ENCODE measurements at regions not wholly inside any gene's neighbourhood (a gene's known extent, or its start where the extent isn't known, plus 50 kb on each side); places are given as distances from the start of the nearest gene placed in this dataset.

DNA sequence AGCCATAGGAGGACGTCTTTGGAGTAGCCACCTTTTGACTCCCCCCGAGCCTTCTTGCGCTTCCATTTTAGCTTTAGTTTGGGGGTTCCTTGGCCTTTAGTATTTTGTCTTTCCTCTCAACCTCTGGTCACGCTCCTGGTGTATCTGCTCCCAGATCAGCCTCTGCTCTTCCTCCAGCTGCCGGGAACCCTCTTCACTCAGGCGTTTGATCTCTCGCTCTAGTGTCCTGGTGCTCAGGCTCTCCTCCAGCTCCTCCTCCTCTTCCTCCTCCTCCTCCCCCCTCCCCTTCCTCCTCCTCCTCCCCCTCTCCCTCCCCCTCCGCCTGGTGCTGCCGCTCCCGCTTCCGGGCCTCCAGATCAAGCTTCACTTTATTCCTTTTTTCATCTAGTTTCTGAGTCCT lies 1082.3 kb upstream of the TMEFF2 start:
- no peaks in the 10 kb centered on the region for H3K4me1 ChIP-seq (ENCODE audit: control insufficient read depth, insufficient read depth, low read depth, low read length)
- 43% methylated on average over 11 of the region's 11 CpGs for WGBS
- no peak overlapping the region for H2BK120ac ChIP-seq (ENCODE audit: low read depth, low read length)
- no peak overlapping the region for H3K4me3 ChIP-seq (ENCODE audit: insufficient read depth in 1 of 2, low read depth in 1 of 2, low read length in 2 of 2)
- H3K36me3 ChIP-seq (ENCODE audit: control insufficient read depth in 1 of 2, insufficient read depth in 2 of 2, low read depth in 1 of 2, low read length in 2 of 2), result no peaks in the 10 kb centered on the region
- no peak overlapping the region for H2BK5ac ChIP-seq (ENCODE audit: low read depth, low read length, poor library complexity, severe bottlenecking)
- no peaks in the 10 kb centered on the region for H3K79me1 ChIP-seq (replicated peaks; ENCODE audit: low read length, poor library complexity, severe bottlenecking)
- no peaks in the 10 kb centered on the region for H3K9me3 ChIP-seq (ENCODE audit: control insufficient read depth, low read length)
- H3K4ac ChIP-seq (ENCODE audit: low read depth in 1 of 2, low read length in 2 of 2), result no peak overlapping the region
- H2AK5ac ChIP-seq (ENCODE audit: low read length, severe bottlenecking), result no peak overlapping the region
- no peak overlapping the region for H3K14ac ChIP-seq (ENCODE audit: low read length in 2 of 2)
- no peak overlapping the region for H3K4me2 ChIP-seq (ENCODE audit: low read length, poor library complexity, severe bottlenecking)
- H3K18ac ChIP-seq (ENCODE audit: low read depth in 1 of 2, low read length in 2 of 2), result no peak overlapping the region
- H2AFZ ChIP-seq (ENCODE audit: low read depth, low read length), result no peak overlapping the region
- H3K27ac ChIP-seq (ENCODE audit: low read length, poor library complexity, severe bottlenecking), result no peak overlapping the region
- H2BK15ac ChIP-seq (ENCODE audit: low read depth, poor library complexity, severe bottlenecking), result no peak overlapping the region
- H2BK12ac ChIP-seq (ENCODE audit: low read length in 2 of 2), result no peak overlapping the region
- H3K9ac ChIP-seq (ENCODE audit: low read length), result no peak overlapping the region
- DNase-seq, result no peak
- H3K23ac ChIP-seq (ENCODE audit: low read length in 2 of 2), result no peak overlapping the region
- H4K8ac ChIP-seq (ENCODE audit: low read length), result no peak overlapping the region
- H3K27me3 ChIP-seq (ENCODE audit: control insufficient read depth in 1 of 2, insufficient read depth in 1 of 2, low read length in 2 of 2), result no peaks in the 10 kb centered on the region
- H4K91ac ChIP-seq (ENCODE audit: low read length), result no peak overlapping the region

DNA sequence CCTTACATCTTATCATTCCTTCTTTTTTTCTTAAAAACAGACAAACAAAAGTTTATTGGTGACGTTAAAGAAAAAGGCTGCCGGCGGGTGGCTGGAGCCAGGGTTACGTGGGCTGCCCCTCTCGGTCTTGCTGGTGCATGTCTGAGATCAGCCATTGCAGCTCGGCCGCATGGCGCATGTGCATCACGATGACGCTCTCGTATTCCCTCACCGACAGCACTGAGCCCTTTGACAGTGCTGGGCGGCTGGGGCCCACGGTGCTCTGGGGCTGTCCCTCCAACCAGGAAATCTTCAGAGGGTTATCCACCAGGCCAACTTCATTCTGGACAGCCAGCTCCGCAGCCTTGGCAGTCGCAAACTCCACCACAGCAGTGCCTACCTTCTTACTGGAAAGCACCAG lies 1081.8 kb upstream of the TMEFF2 start:
- no peak overlapping the region for H3K9ac ChIP-seq (ENCODE audit: low read length)
- no peak overlapping the region for H2BK120ac ChIP-seq (ENCODE audit: low read depth, low read length)
- no peak overlapping the region for H2BK5ac ChIP-seq (ENCODE audit: low read depth, low read length, poor library complexity, severe bottlenecking)
- H2AK5ac ChIP-seq (ENCODE audit: low read length, severe bottlenecking), result no peak overlapping the region
- H3K4me1 ChIP-seq (ENCODE audit: control insufficient read depth, insufficient read depth, low read depth, low read length), result no peaks in the 10 kb centered on the region
- 97% methylated on average over 16 of the region's 16 CpGs for WGBS
- H2BK15ac ChIP-seq (ENCODE audit: low read depth, poor library complexity, severe bottlenecking), result no peak overlapping the region
- no peak overlapping the region for H3K23ac ChIP-seq (ENCODE audit: low read length in 2 of 2)
- H3K36me3 ChIP-seq (ENCODE audit: control insufficient read depth in 1 of 2, insufficient read depth in 2 of 2, low read depth in 1 of 2, low read length in 2 of 2), result no peaks in the 10 kb centered on the region
- H3K14ac ChIP-seq (ENCODE audit: low read length in 2 of 2), result no peak overlapping the region
- no peak for DNase-seq
- H3K4me2 ChIP-seq (ENCODE audit: low read length, poor library complexity, severe bottlenecking), result no peak overlapping the region
- no peak overlapping the region for H2AFZ ChIP-seq (ENCODE audit: low read depth, low read length)
- no peak overlapping the region for H3K18ac ChIP-seq (ENCODE audit: low read depth in 1 of 2, low read length in 2 of 2)
- H4K8ac ChIP-seq (ENCODE audit: low read length), result no peak overlapping the region
- H3K9me3 ChIP-seq (ENCODE audit: control insufficient read depth, low read length), result no peaks in the 10 kb centered on the region
- H3K4me3 ChIP-seq (ENCODE audit: insufficient read depth in 1 of 2, low read depth in 1 of 2, low read length in 2 of 2), result no peak overlapping the region
- no peak overlapping the region for H2BK12ac ChIP-seq (ENCODE audit: low read length in 2 of 2)
- no peaks in the 10 kb centered on the region for H3K79me1 ChIP-seq (replicated peaks; ENCODE audit: low read length, poor library complexity, severe bottlenecking)
- no peak overlapping the region for H3K27ac ChIP-seq (ENCODE audit: low read length, poor library complexity, severe bottlenecking)
- no peak overlapping the region for H4K91ac ChIP-seq (ENCODE audit: low read length)
- no peaks in the 10 kb centered on the region for H3K27me3 ChIP-seq (ENCODE audit: control insufficient read depth in 1 of 2, insufficient read depth in 1 of 2, low read length in 2 of 2)
- H3K4ac ChIP-seq (ENCODE audit: low read depth in 1 of 2, low read length in 2 of 2), result no peak overlapping the region

DNA sequence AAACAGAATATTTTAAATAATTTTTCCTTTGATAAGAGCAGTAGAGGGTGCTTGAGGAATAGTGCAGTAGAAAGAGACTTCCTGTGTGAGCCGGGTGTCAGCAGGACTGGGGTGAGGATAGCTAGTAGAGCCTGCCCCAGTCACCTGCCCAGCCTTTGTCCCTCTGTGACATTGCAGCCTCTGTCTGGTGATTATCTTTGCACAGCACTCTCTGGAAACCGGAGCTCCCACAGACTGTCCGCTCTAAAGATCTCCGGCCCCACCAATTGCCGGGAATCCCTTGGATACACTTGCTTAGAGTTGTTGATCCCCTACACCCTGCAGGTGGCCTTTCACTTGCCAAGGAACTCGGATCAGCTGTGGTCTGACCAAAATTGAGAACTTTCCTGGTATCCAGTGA lies 1081.3 kb upstream of the TMEFF2 start:
- Histone ChIP-seq H3K9me3 (ENCODE audit: control insufficient read depth, low read length) (no peaks in the 10 kb centered on the region), H3K4ac (ENCODE audit: low read depth in 1 of 2, low read length in 2 of 2) (no peak overlapping the region), H3K4me1 (ENCODE audit: control insufficient read depth, insufficient read depth, low read depth, low read length) (no peaks in the 10 kb centered on the region), H2BK15ac (ENCODE audit: low read depth, poor library complexity, severe bottlenecking) (no peak overlapping the region), H4K91ac (ENCODE audit: low read length) (no peak overlapping the region), H3K27ac (ENCODE audit: low read length, poor library complexity, severe bottlenecking) (no peak overlapping the region), H3K79me1 (replicated peaks; ENCODE audit: low read length, poor library complexity, severe bottlenecking) (no peaks in the 10 kb centered on the region), H4K8ac (ENCODE audit: low read length) (no peak overlapping the region), H2BK120ac (ENCODE audit: low read depth, low read length) (no peak overlapping the region), H3K27me3 (ENCODE audit: control insufficient read depth in 1 of 2, insufficient read depth in 1 of 2, low read length in 2 of 2) (no peaks in the 10 kb centered on the region), H3K36me3 (ENCODE audit: control insufficient read depth in 1 of 2, insufficient read depth in 2 of 2, low read depth in 1 of 2, low read length in 2 of 2) (no peaks in the 10 kb centered on the region), H3K9ac (ENCODE audit: low read length) (no peak overlapping the region), H2AK5ac (ENCODE audit: low read length, severe bottlenecking) (no peak overlapping the region), H3K4me2 (ENCODE audit: low read length, poor library complexity, severe bottlenecking) (no peak overlapping the region), H2BK12ac (ENCODE audit: low read length in 2 of 2) (no peak overlapping the region), H3K4me3 (ENCODE audit: insufficient read depth in 1 of 2, low read depth in 1 of 2, low read length in 2 of 2) (no peak overlapping the region), H2AFZ (ENCODE audit: low read depth, low read length) (no peak overlapping the region), H3K14ac (ENCODE audit: low read length in 2 of 2) (no peak overlapping the region), H3K23ac (ENCODE audit: low read length in 2 of 2) (no peak overlapping the region), H3K18ac (ENCODE audit: low read depth in 1 of 2, low read length in 2 of 2) (no peak overlapping the region), H2BK5ac (ENCODE audit: low read depth, low read length, poor library complexity, severe bottlenecking) (no peak overlapping the region)
- 91% methylated on average over 6 of the region's 6 CpGs for WGBS
- no peak for DNase-seq

DNA sequence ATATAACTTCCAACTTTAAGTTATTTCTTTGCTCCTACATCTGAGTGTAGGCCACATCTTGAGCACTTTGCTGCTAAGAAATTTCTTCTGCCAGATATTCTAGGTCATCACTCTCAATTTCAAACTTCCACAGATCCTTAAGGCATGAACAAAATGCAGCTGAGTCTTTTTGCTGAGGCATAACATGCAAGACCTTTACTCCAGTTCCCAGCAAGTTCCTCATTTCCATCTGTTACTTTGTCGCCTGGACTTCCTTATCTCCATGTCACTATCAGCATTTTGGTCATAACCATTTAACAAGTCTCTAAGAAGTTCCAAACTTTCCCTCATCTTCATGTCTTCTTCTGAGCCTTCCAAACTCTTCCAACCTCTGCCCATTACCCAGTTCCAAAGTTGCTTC lies 1077.3 kb upstream of the TMEFF2 start:
- no peaks in the 10 kb centered on the region for H3K9me3 ChIP-seq (ENCODE audit: control insufficient read depth, low read length)
- H3K14ac ChIP-seq (ENCODE audit: low read length in 2 of 2), result no peak overlapping the region
- H2AFZ ChIP-seq (ENCODE audit: low read depth, low read length), result no peak overlapping the region
- no peaks in the 10 kb centered on the region for H3K79me1 ChIP-seq (replicated peaks; ENCODE audit: low read length, poor library complexity, severe bottlenecking)
- 66% methylated on average over 1 of the region's 1 CpG for WGBS
- H3K4me2 ChIP-seq (ENCODE audit: low read length, poor library complexity, severe bottlenecking), result no peak overlapping the region
- H3K23ac ChIP-seq (ENCODE audit: low read length in 2 of 2), result no peak overlapping the region
- H3K36me3 ChIP-seq (ENCODE audit: control insufficient read depth in 1 of 2, insufficient read depth in 2 of 2, low read depth in 1 of 2, low read length in 2 of 2), result no peaks in the 10 kb centered on the region
- H2BK120ac ChIP-seq (ENCODE audit: low read depth, low read length), result no peak overlapping the region
- H3K4ac ChIP-seq (ENCODE audit: low read depth in 1 of 2, low read length in 2 of 2), result no peak overlapping the region
- no peak overlapping the region for H2AK5ac ChIP-seq (ENCODE audit: low read length, severe bottlenecking)
- H4K91ac ChIP-seq (ENCODE audit: low read length), result no peak overlapping the region
- H3K27ac ChIP-seq (ENCODE audit: low read length, poor library complexity, severe bottlenecking), result no peak overlapping the region
- no peak overlapping the region for H2BK12ac ChIP-seq (ENCODE audit: low read length in 2 of 2)
- DNase-seq, result no peak
- no peaks in the 10 kb centered on the region for H3K27me3 ChIP-seq (ENCODE audit: control insufficient read depth in 1 of 2, insufficient read depth in 1 of 2, low read length in 2 of 2)
- H2BK15ac ChIP-seq (ENCODE audit: low read depth, poor library complexity, severe bottlenecking), result no peak overlapping the region
- H3K9ac ChIP-seq (ENCODE audit: low read length), result no peak overlapping the region
- H3K4me3 ChIP-seq (ENCODE audit: insufficient read depth in 1 of 2, low read depth in 1 of 2, low read length in 2 of 2), result no peak overlapping the region
- no peak overlapping the region for H2BK5ac ChIP-seq (ENCODE audit: low read depth, low read length, poor library complexity, severe bottlenecking)
- H4K8ac ChIP-seq (ENCODE audit: low read length), result no peak overlapping the region
- no peak overlapping the region for H3K18ac ChIP-seq (ENCODE audit: low read depth in 1 of 2, low read length in 2 of 2)
- H3K4me1 ChIP-seq (ENCODE audit: control insufficient read depth, insufficient read depth, low read depth, low read length), result no peaks in the 10 kb centered on the region
